AG09319 (cell line): ENCODE measurements at regions not wholly inside any gene's neighbourhood (a gene's known extent, or its start where the extent isn't known, plus 50 kb on each side); places are given as distances from the start of the nearest gene placed in this dataset.

ENCODE experiments used
- DNase-seq: peaks from one replicate; pipeline ENCODE4 v3.0.0-alpha.2; 2010; ENCODE audit warnings: low read depth; ENCODE audit errors: extremely low read depth
- CTCF ChIP-seq: IDR thresholded peaks from 2 replicates; pipeline ENCODE4 v1.5.1; 2011; ENCODE audit warnings: low read depth, mild to moderate bottlenecking, inconsistent platforms, low read length, moderate library complexity

DNA sequence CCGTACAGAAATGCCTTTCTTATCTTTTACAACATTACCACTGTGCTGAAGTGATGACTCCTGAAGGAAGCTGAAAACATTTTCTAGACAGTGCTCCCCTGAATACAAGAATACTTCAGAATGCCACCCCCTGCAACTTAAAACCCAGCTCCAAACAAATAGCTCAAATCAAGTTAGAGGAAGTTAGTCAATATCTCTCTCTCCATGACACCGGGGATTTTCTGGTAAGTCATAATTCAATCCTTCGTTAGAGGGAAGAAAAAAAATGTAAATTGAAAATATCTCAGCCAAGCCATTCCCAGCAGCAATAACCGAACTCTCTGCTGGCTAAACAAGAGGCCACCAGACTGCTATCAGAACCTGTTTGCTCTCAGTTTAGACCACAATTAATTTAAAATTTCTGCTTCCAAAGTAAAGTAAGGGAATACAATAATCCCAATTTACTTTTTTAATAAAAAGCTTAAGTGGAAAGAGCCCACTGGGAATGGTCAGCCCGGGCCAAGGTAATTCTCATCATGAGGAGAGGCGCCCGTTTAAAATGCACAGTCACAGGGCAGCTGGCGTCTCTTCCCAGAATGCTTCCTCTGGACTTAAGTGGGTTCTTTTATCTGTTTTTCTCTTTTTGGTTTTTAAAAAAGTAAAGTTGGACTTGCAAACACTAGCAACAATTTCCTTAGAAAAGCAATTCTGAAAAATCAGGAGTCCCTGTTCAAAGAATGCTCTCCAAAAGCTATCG lies 710.1 kb upstream of the STXBP6 start:
- TF ChIP-seq CTCF: no peak

DNA sequence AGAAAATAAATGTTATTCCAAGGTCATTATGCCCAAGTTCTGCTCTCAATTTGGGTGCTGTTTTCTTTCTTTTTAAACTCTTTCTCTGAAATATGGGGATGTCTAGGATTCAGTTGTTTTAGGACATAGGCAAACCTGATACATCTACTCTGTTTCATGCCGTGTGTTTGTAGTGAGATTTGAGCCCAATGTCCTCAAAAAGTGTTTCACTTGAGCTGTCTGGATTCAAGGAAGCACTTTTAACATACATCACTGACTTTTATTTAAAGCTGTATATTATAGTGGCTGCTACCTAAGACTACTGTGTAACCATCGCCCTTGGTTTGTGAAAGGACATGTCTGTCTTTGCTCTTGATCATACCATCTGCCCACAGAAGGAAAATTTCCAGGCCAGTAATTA lies 709.3 kb upstream of the STXBP6 start:
- no peak for DNase-seq
- no peak for TF ChIP-seq CTCF

More for the DNA sequence above, 710.1 kb upstream of the STXBP6 start:
- no peak for DNase-seq

DNA sequence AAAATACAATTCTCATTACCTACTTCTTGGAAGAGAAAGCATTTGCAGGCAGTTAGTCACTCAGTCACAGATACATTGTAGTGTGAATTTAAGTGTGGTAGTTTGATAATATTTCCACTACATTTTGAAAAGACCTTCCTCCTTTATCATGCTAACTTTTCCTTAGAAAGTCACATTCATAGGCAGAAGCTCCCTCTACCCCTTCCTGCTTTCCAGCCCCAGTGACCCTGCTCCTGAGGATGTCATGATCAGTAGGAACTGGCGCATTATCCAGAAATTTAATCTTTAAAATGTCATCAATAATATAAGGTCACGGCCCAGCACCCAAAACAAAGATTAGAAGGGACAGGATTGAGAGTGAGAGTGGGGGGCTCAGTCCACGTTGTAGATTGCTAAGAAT lies 707.4 kb upstream of the STXBP6 start:
- DNase-seq: no peak
- TF ChIP-seq CTCF: no peak

GRCh38 chr14:25756876-25757275 lies 706.9 kb upstream of the STXBP6 start:
- no peak for DNase-seq
- TF ChIP-seq CTCF: no peak

DNA sequence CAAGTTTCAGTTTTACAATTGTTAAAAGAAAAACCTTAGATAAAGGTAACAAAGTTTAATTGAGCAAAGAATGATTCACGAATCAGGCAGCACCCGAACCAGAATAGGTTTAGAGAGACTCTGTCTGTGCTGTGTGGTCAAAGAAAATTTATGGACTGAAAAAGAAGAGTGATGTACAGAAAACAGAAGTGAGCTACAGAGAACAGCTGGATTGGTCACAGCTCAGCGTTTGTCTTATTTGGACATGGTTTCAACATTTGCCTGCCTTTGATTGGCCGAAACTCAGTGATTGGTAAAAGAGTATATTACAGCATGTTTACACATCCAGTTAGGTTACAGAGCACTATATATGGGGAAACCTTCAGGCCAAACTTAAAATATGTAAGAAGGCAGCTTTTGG lies 703.2 kb upstream of the STXBP6 start:
- no peak for DNase-seq
- no peak for TF ChIP-seq CTCF

- DNase-seq: no peak
- no peak for TF ChIP-seq CTCF
Measured at GRCh38 chr14:25750436-25750835, 700.5 kb upstream of the STXBP6 start.
